Left ventricle myocardium inferior (tissue), 1 donor: ENCODE measurements at regions not wholly inside any gene's neighbourhood (a gene's known extent, or its start where the extent isn't known, plus 50 kb on each side); places are given as distances from the start of the nearest gene placed in this dataset.

Experiments used
- DNase-seq: peaks from one replicate; pipeline ENCODE4 v3.0.0-alpha.2; 2020
- H3K27ac ChIP-seq: fragments of 200-600 bp; replicated peaks from 2 replicates; pipeline ENCODE4 v1.8.0; 2021
- H3K27me3 ChIP-seq: fragments of 200-600 bp; 2 replicates; pipeline ENCODE4 v1.8.0; 2021; ENCODE audit warnings: low read depth
- H3K36me3 ChIP-seq: fragments of 200-600 bp; 2 replicates; pipeline ENCODE4 v1.8.0; 2021
- H3K4me1 ChIP-seq: fragments of 200-600 bp; 2 replicates; pipeline ENCODE4 v1.8.0; 2021
- H3K4me3 ChIP-seq: fragments of 200-600 bp; 2 replicates; pipeline ENCODE4 v1.8.0; 2021; ENCODE audit warnings: mild to moderate bottlenecking, moderate library complexity
- H3K9me3 ChIP-seq: fragments of 200-600 bp; replicated peaks from 2 replicates; pipeline ENCODE4 v1.8.0; 2021
- intact Hi-C: fragments of 100-400 bp; cut with micrococcal nuclease; formaldehyde crosslinking; loops from one replicate; pipeline ENCODE4 v1.11.0; 2022
- TF ChIP-seq, protein P1 (sequence below): fragments of 200-600 bp; IDR thresholded peaks from 2 replicates; pipeline ENCODE4 v1.8.0; 2021; ENCODE audit warnings: antibody characterized with exemption, mild to moderate bottlenecking, borderline replicate concordance
- donor health status: DM: no; HTN: yes; CAD: no; lungs with severe emphysema.

DNA sequence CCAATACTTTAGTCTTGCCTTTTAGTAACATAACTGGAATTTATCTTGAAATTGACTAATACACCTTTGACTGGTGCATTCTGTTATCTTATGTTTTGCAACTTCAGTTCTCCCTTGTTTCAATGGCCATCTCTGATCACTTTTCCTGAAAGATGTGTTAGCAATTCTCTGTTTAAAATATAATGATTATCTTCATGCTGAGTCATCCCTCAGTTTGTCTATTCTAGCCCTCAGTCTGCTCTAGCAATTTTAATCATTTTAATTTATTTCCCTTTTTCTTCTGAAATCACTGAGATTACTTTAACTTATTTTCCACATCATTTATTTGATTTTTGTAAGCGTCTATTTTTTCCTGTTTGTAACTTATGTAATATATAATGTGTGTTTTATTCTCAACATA is 221.9 kb upstream of the PDGFD start:
- Histone ChIP-seq H3K27me3 (no peaks in the 10 kb centered on the region), H3K4me3 (no peak overlapping the region), H3K9me3 (no peaks in the 10 kb centered on the region), H3K27ac (no peak overlapping the region), H3K36me3 (no peaks in the 10 kb centered on the region), H3K4me1 (no peaks in the 10 kb centered on the region)
- DNase-seq = no peak
- intact Hi-C loops = no loop called here
- TF ChIP-seq, protein P1, sequence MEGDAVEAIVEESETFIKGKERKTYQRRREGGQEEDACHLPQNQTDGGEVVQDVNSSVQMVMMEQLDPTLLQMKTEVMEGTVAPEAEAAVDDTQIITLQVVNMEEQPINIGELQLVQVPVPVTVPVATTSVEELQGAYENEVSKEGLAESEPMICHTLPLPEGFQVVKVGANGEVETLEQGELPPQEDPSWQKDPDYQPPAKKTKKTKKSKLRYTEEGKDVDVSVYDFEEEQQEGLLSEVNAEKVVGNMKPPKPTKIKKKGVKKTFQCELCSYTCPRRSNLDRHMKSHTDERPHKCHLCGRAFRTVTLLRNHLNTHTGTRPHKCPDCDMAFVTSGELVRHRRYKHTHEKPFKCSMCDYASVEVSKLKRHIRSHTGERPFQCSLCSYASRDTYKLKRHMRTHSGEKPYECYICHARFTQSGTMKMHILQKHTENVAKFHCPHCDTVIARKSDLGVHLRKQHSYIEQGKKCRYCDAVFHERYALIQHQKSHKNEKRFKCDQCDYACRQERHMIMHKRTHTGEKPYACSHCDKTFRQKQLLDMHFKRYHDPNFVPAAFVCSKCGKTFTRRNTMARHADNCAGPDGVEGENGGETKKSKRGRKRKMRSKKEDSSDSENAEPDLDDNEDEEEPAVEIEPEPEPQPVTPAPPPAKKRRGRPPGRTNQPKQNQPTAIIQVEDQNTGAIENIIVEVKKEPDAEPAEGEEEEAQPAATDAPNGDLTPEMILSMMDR = no peak

DNA sequence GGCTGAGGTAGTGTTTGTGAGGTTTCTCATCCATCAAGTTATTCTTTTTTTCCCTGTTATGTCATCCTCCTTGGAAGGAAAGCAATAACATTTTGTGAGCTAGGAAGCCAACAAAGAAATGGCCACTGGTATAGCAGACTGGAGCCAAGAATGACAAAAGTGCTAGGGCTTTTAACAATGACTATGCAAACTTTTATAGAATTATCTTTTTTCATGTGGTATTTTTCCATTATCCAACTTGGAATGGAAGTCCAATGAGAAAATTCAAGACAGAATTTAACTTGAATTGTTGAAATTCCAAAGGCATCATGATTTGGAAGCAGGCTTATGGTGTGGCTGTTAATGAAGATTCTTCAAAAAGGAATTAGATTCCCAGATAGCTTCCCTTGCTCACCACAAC is 216.4 kb upstream of the PDGFD start:
- no peak overlapping the region for H3K4me3 ChIP-seq
- intact Hi-C loops = no loop called here
- no peaks in the 10 kb centered on the region for H3K36me3 ChIP-seq
- no peaks in the 10 kb centered on the region for H3K9me3 ChIP-seq
- no peaks in the 10 kb centered on the region for H3K4me1 ChIP-seq
- DNase-seq = no peak
- no peak overlapping the region for H3K27ac ChIP-seq
- no peaks in the 10 kb centered on the region for H3K27me3 ChIP-seq
- TF ChIP-seq, protein P1 = no peak

DNA sequence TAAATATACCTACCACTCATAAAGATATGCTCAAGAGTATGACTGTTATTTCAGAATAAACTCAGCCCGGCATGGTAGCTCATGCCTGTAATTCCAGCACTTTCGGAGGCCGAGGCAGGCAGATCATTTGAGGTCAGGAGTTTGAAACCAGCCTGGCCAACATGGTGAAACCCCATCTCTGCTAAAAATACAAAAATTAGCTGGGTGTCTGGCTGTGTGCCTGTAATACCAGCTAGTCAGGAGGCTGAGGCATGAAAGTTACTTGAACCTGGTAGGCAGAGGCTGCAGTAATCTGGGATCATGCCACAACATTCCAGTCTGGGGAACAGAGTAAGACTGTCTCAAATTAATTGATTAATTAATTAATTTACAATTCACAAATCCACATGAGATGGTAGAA is 208.2 kb upstream of the PDGFD start:
- Histone ChIP-seq H3K9me3 (no peaks in the 10 kb centered on the region), H3K4me3 (no peak overlapping the region), H3K36me3 (no peaks in the 10 kb centered on the region), H3K4me1 (no peaks in the 10 kb centered on the region), H3K27ac (no peak overlapping the region), H3K27me3 (no peaks in the 10 kb centered on the region)
- DNase-seq = no peak
- TF ChIP-seq, protein P1 = no peak
- intact Hi-C loops = no loop called here

DNA sequence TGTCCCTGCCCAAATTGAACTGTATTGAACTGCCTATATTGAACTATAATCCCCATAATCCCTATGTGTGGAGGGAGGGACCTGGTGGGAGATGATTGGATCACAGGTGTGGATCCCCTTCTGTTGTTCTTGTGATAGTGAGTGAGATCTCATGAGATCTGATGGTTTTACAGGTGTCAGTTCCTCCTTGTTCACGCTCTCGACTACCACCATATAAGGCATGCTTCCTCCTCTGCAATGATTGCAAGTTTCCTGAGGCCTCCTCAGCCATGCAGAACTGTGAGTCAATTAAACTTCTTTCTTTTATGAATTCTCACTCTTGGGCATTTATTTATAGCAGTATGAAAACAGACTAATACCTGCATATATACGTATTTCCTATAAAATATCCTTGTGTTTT is 206.5 kb upstream of the PDGFD start:
- intact Hi-C loops = no loop called here
- peaks cover 7% of the 10 kb centered on the region for H3K9me3 ChIP-seq
- DNase-seq = no peak

DNA sequence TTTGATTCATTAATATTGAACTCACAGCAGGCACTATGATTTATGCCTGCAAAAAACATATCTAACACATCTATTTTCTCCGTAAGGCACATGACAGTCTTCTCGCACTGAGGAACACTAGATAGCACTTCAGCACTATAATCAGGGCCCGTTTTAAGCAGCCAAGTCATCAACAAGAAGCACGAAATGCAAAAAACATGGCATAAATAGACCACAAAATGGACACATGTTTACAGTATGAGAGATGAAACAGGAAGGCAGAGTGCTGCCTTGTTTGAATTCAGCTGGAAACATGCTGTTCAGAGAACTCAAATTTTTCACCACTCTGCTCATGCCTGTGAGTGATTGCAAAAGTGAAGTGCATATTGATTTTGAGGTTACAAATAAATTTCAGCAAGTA is 205.8 kb upstream of the PDGFD start:
- intact Hi-C loops = no loop called here
- no peak overlapping the region for H3K4me3 ChIP-seq
- DNase-seq = no peak
- H3K4me1 ChIP-seq = no peaks in the 10 kb centered on the region
- no peak overlapping the region for H3K27ac ChIP-seq
- H3K27me3 ChIP-seq = no peaks in the 10 kb centered on the region
- no peaks in the 10 kb centered on the region for H3K36me3 ChIP-seq
- peaks cover 7% of the 10 kb centered on the region for H3K9me3 ChIP-seq
- TF ChIP-seq, protein P1 = no peak

More for the DNA sequence above, 206.5 kb upstream of the PDGFD start:
- H3K27ac ChIP-seq = no peak overlapping the region
- H3K4me3 ChIP-seq = no peak overlapping the region
- TF ChIP-seq, protein P1 = no peak
- no peaks in the 10 kb centered on the region for H3K36me3 ChIP-seq
- H3K4me1 ChIP-seq = no peaks in the 10 kb centered on the region
- H3K27me3 ChIP-seq = no peaks in the 10 kb centered on the region

DNA sequence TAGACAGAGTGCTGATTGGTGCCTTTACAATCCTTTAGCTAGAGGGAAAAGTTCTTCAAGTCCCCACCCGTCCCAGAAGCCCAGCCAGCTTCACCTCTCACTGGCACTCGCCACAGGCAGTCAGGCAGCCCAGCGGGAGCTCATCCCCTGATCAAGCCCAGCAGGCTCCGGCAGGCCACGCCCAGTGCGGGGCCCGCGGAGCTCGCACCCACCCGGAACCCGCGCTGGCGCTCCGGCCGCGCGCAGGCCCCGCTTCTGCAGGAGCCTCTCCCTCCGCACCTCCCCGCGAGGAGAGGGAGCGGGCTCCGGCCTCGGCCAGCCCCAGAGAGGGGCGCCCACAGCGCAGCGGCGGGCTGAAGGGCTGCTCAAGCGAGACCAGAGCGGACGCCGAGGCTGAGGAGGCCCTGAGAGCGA is 202.4 kb upstream of the PDGFD start:
- TF ChIP-seq, protein P1 = no peak
- no peak overlapping the region for H3K27ac ChIP-seq
- H3K36me3 ChIP-seq = no peaks in the 10 kb centered on the region
- H3K4me3 ChIP-seq = no peak overlapping the region
- DNase-seq = no peak
- intact Hi-C loops = no loop called here
- H3K27me3 ChIP-seq = no peaks in the 10 kb centered on the region
- H3K9me3 ChIP-seq = peaks cover 7% of the 10 kb centered on the region
- H3K4me1 ChIP-seq = no peaks in the 10 kb centered on the region
